ENCODE measurements at regions not wholly inside any gene's neighbourhood (a gene's known extent, or its start where the extent isn't known, plus 50 kb on each side); places are given as distances from the start of the nearest gene placed in this dataset.
A peak's percentile ranks its signal among the peaks of the same experiment; 100 is the strongest.

DNA sequence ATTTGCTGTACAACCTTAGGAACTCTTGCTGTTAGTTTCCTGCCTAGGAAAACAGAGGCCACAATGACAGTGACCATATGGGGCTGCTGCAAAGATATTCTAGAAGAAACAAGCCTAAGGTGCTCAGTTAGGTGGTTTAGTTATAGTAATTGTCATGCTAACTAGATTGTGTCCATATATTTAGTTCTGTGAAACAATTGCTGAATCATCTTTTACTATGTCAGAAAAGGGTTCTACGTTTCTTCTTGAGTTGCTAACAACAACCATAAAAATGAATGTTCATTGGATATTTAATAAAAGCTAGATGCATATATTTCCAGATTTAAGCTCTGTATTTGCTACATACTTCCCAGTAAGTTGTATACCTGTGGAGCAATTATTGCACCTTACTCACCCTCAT, 597.2 kb upstream of the KLHL29 start:
- Histone ChIP-seq H3K27me3 (ENCODE audit: control insufficient read depth in 1 of 2, insufficient read depth in 2 of 2, low read length in 2 of 2) (no peaks in the 10 kb centered on the region), H3K79me2 (ENCODE audit: insufficient read depth, low read length) (no peaks in the 10 kb centered on the region), H2AFZ (ENCODE audit: low read length) (no peak overlapping the region), H3K27ac (ENCODE audit: extremely low read length, insufficient read depth, low read length) (no peak overlapping the region), H3K4me1 (ENCODE audit: insufficient read depth, low read length) (no peaks in the 10 kb centered on the region), H3K4me2 (ENCODE audit: low read depth, low read length) (no peak overlapping the region), H3K9ac (ENCODE audit: insufficient read depth, low read depth, low read length) (no peak overlapping the region), H4K20me1 (ENCODE audit: insufficient read depth, low read length) (no peaks in the 10 kb centered on the region), H3K36me3 (replicated peaks in 1 of 2; ENCODE audit: control insufficient read depth in 1 of 2, insufficient read depth in 2 of 2, low read length in 2 of 2) (no peaks in the 10 kb centered on the region), H3K4me3 (replicated peaks in 1 of 3; ENCODE audit: insufficient read depth in 1 of 3, low read depth in 2 of 3, low read length in 3 of 3) (no peak overlapping the region), H3K9me3 (ENCODE audit: low read length) (peaks cover 76% of the 10 kb centered on the region)
- FAIRE-seq (no peak), DNase-seq (ENCODE audit: low spot score) (no peak), ATAC-seq (no peak)
- TF ChIP-seq RERE (CRISPR knock-in tag; IDR thresholded peaks at IDR 0.05; ENCODE audit: low read depth) (no peak), MAFF (IDR thresholded peaks at IDR 0.05; ENCODE audit: low read depth, low read length) (peak; percentile 49; the same call in 1 of the 2 replicates), MAFK (conservative IDR thresholded peaks at IDR 0.05 in 1 of 2, IDR thresholded peaks at IDR 0.05 in 1 of 2; ENCODE audit: low read length in 2 of 2) (peak; percentile 47 to 75), ELF1 (CRISPR knock-in tag; IDR thresholded peaks at IDR 0.05) (no peak), ZNF484 (CRISPR knock-in tag; IDR thresholded peaks at IDR 0.05; ENCODE audit: borderline replicate concordance, low read depth) (no peak), NFRKB (IDR thresholded peaks at IDR 0.05) (no peak), ZNF629 (CRISPR knock-in tag; conservative IDR thresholded peaks at IDR 0.05) (no peak), NFYB (CRISPR knock-in tag; IDR thresholded peaks at IDR 0.05) (no peak), BATF2 (CRISPR knock-in tag; IDR thresholded peaks at IDR 0.05) (no peak), KMT2B (CRISPR knock-in tag; IDR thresholded peaks at IDR 0.05) (no peak), ZNF530 (CRISPR knock-in tag; IDR thresholded peaks at IDR 0.05; ENCODE audit: low read depth) (no peak), EP300 (IDR thresholded peaks at IDR 0.05; ENCODE audit: low read depth in 2 of 2, low read length in 2 of 2) (no peak), EP300 (CRISPR knock-in tag; IDR thresholded peaks at IDR 0.05; ENCODE audit: borderline replicate concordance) (no peak), YEATS4 (CRISPR knock-in tag; IDR thresholded peaks at IDR 0.05; ENCODE audit: borderline replicate concordance) (no peak), ZNF672 (CRISPR knock-in tag; IDR thresholded peaks at IDR 0.05) (no peak), ZNF558 (CRISPR knock-in tag; IDR thresholded peaks at IDR 0.05; ENCODE audit: borderline replicate concordance) (no peak), SP5 (CRISPR knock-in tag; IDR thresholded peaks at IDR 0.05; ENCODE audit: borderline replicate concordance, low read depth) (no peak), ZNF414 (CRISPR knock-in tag; IDR thresholded peaks at IDR 0.05) (no peak)
- intact Hi-C loops (cut with micrococcal nuclease; ENCODE audit: unreplicated experiment) = no loop called here
- CTCF ChIA-PET (ENCODE audit: low intra/inter-chr PET ratio, low total read pairs) = no interaction called here
- 0% methylated on average over 1 of the region's 1 CpG for WGBS (ENCODE audit: low lambda C conversion rate)
- BruUV-seq (replicated peaks) = no TSS peak
- POLR2A ChIA-PET = no interaction called here
- in situ Hi-C loops (cut with HindIII; ENCODE audit: extremely low pct_ligation_motif_present, low pct_unique_long_range_greater_than_20kb) = no loop called here

Data from HepG2 (cell line).